Loucy (cell line): ENCODE measurements at regions not wholly inside any gene's neighbourhood (a gene's known extent, or its start where the extent isn't known, plus 50 kb on each side); places are given as distances from the start of the nearest gene placed in this dataset.
"Not testable (repeated sequence)": the region's sequence is repeated elsewhere in the genome, so short reads cannot be mapped to it uniquely, and the experiment has no call there.

Experiments used
- H2AFZ ChIP-seq: fragments of 200-600 bp; sonication (generic); 2 replicates; pipeline ENCODE4 v1.6.0; 2016; ENCODE audit warnings: antibody characterized with exemption, mild to moderate bottlenecking, low read length, moderate library complexity
- H3F3A ChIP-seq: fragments of 200-600 bp; 2 replicates; pipeline ENCODE4 v1.6.0; 2016; ENCODE audit warnings: antibody characterized with exemption, low read depth, mild to moderate bottlenecking
- H3K27me3 ChIP-seq: fragments of 200-600 bp; sonication (generic); 2 replicates; pipeline ENCODE4 v1.6.1; 2014; ENCODE audit warnings: low read length, mild to moderate bottlenecking; ENCODE audit not compliant: insufficient read depth, poor library complexity, severe bottlenecking
- H3K36me3 ChIP-seq: fragments of 200-600 bp; sonication (generic); 2 replicates; pipeline ENCODE4 v1.6.1; 2016; ENCODE audit warnings: low read length; ENCODE audit not compliant: insufficient read depth
- H3K4me1 ChIP-seq: fragments of 200-600 bp; sonication (generic); 2 replicates; pipeline ENCODE4 v1.5.1; 2014; ENCODE audit warnings: low read length, mild to moderate bottlenecking; ENCODE audit not compliant: insufficient read depth, poor library complexity, severe bottlenecking
- H3K4me2 ChIP-seq: fragments of 200-600 bp; sonication (generic); 2 replicates; pipeline ENCODE4 v1.6.0; 2014; ENCODE audit warnings: antibody characterized with exemption, low read length, low read depth, mild to moderate bottlenecking; ENCODE audit not compliant: poor library complexity, severe bottlenecking
- H3K4me3 ChIP-seq: fragments of 200-600 bp; sonication (generic); 2 replicates; pipeline ENCODE4 v1.5.1; 2014; ENCODE audit warnings: low read length, mild to moderate bottlenecking, mixed read lengths; ENCODE audit not compliant: poor library complexity, severe bottlenecking
- H3K79me2 ChIP-seq: fragments of 200-600 bp; sonication (generic); 2 replicates; pipeline ENCODE4 v1.6.1; 2014; ENCODE audit warnings: low read length; ENCODE audit not compliant: insufficient read depth
- H3K9ac ChIP-seq: fragments of 200-600 bp; sonication (generic); 2 replicates; pipeline ENCODE4 v1.6.0; 2014; ENCODE audit warnings: mild to moderate bottlenecking, low read depth, low read length, moderate library complexity; ENCODE audit not compliant: poor library complexity, severe bottlenecking
- H3K9me2 ChIP-seq: fragments of 200-600 bp; sonication (generic); replicated peaks from 2 replicates; pipeline ENCODE4 v1.6.1; 2016; ENCODE audit warnings: low read depth, low read length, mixed read lengths
- H3K9me3 ChIP-seq: fragments of 200-600 bp; sonication (generic); 2 replicates; pipeline ENCODE4 v1.6.1; 2014; ENCODE audit warnings: mild to moderate bottlenecking, antibody characterized with exemption, low read length, low read depth; ENCODE audit not compliant: insufficient read depth
- H4K20me1 ChIP-seq: fragments of 200-600 bp; sonication (generic); 2 replicates; pipeline ENCODE4 v1.6.0; 2014; ENCODE audit warnings: antibody characterized with exemption, low read length, mild to moderate bottlenecking; ENCODE audit not compliant: insufficient read depth, poor library complexity, severe bottlenecking

- H3K9me2 ChIP-seq, H3K36me3 ChIP-seq, H4K20me1 ChIP-seq, H3K9ac ChIP-seq, H2AFZ ChIP-seq, H3K9me3 ChIP-seq, H3F3A ChIP-seq, H3K27me3 ChIP-seq, H3K4me1 ChIP-seq, H3K4me3 ChIP-seq, H3K79me2 ChIP-seq, H3K4me2 ChIP-seq: not testable (repeated sequence)
These were observed 246.7 kb upstream of the TP53TG3C start for GRCh38 chr16:32947336-32947735.

GRCh38 chr16:32946041-32946560 lies 247.9 kb upstream of the TP53TG3C start:
- H3K4me1 ChIP-seq, H3K9me2 ChIP-seq: not testable (repeated sequence)

GRCh38 chr16:32945311-32945710 lies 248.7 kb upstream of the TP53TG3C start:
- H3K9me3 ChIP-seq, H4K20me1 ChIP-seq, H3K4me1 ChIP-seq, H3K9me2 ChIP-seq, H3K36me3 ChIP-seq, H3K79me2 ChIP-seq, H2AFZ ChIP-seq, H3K4me2 ChIP-seq, H3K27me3 ChIP-seq, H3K4me3 ChIP-seq, H3F3A ChIP-seq, H3K9ac ChIP-seq: not testable (repeated sequence)

More at GRCh38 chr16:32946041-32946560, 247.9 kb upstream of the TP53TG3C start:
- not testable (repeated sequence) for H3K9me3 ChIP-seq, H3K79me2 ChIP-seq, H3F3A ChIP-seq, H4K20me1 ChIP-seq, H3K27me3 ChIP-seq, H2AFZ ChIP-seq, H3K9ac ChIP-seq, H3K4me3 ChIP-seq, H3K36me3 ChIP-seq, H3K4me2 ChIP-seq

GRCh38 chr16:32939845-32940244 lies 254.2 kb upstream of the TP53TG3C start:
- not testable (repeated sequence) for H4K20me1 ChIP-seq, H3K9ac ChIP-seq, H3K4me3 ChIP-seq, H3K27me3 ChIP-seq, H3K79me2 ChIP-seq, H3F3A ChIP-seq, H2AFZ ChIP-seq, H3K4me1 ChIP-seq, H3K36me3 ChIP-seq, H3K4me2 ChIP-seq, H3K9me3 ChIP-seq, H3K9me2 ChIP-seq

GRCh38 chr16:32937929-32938328 lies 256.1 kb upstream of the TP53TG3C start:
- not testable (repeated sequence) for H3K9me3 ChIP-seq, H3K4me3 ChIP-seq, H3K27me3 ChIP-seq, H3F3A ChIP-seq, H3K4me1 ChIP-seq, H3K9ac ChIP-seq, H3K79me2 ChIP-seq, H3K4me2 ChIP-seq, H4K20me1 ChIP-seq, H3K9me2 ChIP-seq, H3K36me3 ChIP-seq, H2AFZ ChIP-seq

GRCh38 chr16:32932240-32933040 lies 256.5 kb upstream of the TP53TG3 start:
- H3K9ac ChIP-seq, H3K4me1 ChIP-seq, H3K9me3 ChIP-seq, H3K27me3 ChIP-seq, H3K4me3 ChIP-seq, H3K9me2 ChIP-seq, H3F3A ChIP-seq, H3K36me3 ChIP-seq, H4K20me1 ChIP-seq, H3K79me2 ChIP-seq, H3K4me2 ChIP-seq, H2AFZ ChIP-seq: not testable (repeated sequence)

GRCh38 chr16:32925192-32925591 lies 249.2 kb upstream of the TP53TG3 start:
- not testable (repeated sequence) for H2AFZ ChIP-seq, H3K36me3 ChIP-seq, H3K9me2 ChIP-seq, H3K9me3 ChIP-seq, H3K27me3 ChIP-seq, H3F3A ChIP-seq, H3K9ac ChIP-seq, H3K4me2 ChIP-seq, H3K79me2 ChIP-seq, H4K20me1 ChIP-seq, H3K4me1 ChIP-seq, H3K4me3 ChIP-seq
